NCI-H2029 treated with DMSO at 0.1 percent for 48 hours (cell line): ENCODE measurements at regions not wholly inside any gene's neighbourhood (a gene's known extent, or its start where the extent isn't known, plus 50 kb on each side); places are given as distances from the start of the nearest gene placed in this dataset.
A peak's percentile ranks its signal among the peaks of the same experiment; 100 is the strongest.

Experiments
- DNase-seq: peaks from one replicate; lab custom pipeline; 2025; lab: John Stamatoyannopoulos, UW

DNA sequence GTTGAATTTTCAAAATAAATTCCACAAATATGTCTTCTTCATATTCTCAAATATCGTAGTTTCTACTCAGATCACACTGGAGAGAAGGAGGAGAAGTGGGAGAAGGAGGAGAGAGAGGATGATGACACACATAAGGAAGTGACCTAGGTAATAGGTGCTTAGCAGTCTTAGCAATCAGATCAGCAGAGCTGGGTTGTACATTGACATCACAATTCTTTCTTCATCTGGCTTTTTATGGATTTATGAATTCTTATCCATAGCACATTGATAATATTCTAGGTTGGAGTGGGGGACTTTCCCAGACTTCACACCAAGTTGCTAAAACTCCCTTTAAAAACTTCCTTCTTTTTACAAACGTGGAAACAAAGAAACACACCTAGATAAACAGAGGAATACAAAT, 86.9 kb downstream of the FGF9 start:
- no peak for DNase-seq

DNA sequence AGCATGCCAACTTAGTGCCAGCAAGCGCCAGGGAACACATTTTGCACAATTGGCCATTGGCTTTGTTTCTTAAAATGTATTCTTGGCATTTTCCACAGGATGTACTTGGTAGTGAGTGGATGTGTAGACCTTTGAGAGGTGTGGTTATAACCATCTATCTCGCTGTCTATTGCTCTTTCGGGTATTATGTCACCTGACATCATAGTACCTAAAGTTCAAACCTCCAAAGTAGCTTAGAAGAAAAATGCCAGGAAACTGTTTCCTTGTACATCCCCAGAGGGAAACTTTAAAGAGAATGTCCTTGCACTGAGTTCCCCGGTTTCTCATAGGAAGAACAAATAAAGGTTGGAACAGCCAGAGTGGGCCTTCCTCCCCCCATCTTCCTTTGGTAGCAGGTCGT, 87.6 kb downstream of the FGF9 start:
- no peak for DNase-seq

DNA sequence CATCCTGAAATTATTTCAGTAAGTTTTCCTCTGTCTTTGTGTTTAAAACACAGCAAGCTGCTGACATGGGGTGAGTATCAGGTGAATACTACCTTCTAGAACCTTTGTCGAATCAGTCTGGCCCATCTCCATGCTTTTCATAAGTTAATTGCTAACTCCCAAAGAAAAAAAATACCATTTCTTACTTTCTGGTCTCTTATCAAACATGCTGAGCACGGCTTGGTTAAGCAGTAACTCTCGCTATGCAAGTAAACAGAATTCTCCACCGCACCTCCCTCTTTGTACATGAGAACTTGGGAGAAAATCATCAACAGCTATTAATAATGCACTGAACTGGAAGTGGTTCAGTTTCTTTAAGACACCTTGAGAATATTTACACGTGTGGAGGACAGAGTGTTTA, 88.6 kb downstream of the FGF9 start:
- no peak for DNase-seq

DNA sequence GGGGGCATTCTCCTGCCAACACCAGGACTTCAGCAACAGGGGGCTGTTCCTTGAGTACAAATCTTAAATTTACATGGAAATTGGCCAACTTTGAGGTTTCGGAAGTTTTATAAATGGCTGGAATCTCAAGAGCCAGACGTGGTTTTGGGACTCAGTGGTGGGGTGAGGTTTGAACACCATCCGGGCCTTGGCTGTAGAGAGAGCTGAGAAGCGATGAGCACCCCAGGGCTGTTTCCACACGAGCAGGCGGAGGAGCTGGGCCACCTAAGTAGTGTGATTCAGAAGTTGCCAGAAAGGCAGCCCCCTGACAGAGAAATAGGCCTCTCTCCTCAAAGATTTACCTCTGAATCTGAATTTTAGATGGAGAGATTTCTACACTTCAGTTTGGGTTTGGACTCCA, 89.0 kb downstream of the FGF9 start:
- DNase-seq, result no peak

DNA sequence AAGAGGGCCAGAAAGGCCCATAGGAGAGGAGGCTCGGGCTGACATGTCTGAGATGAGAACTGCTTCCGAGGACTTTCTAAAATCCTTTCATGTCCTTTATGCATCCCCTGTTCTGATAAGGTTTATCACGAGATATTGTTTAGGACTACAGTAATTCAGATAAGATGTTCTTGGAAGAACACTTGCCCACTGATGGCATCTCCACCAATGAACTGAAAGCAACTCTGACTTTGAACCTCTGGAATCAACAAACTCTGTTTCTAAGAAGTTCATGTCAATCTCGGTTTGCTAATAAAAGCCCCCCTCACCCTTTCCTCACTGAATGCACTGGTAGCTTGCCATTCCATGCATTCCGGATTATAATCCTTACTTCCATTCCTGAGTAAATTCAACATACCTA, 90.9 kb downstream of the FGF9 start:
- DNase-seq, result no peak

DNA sequence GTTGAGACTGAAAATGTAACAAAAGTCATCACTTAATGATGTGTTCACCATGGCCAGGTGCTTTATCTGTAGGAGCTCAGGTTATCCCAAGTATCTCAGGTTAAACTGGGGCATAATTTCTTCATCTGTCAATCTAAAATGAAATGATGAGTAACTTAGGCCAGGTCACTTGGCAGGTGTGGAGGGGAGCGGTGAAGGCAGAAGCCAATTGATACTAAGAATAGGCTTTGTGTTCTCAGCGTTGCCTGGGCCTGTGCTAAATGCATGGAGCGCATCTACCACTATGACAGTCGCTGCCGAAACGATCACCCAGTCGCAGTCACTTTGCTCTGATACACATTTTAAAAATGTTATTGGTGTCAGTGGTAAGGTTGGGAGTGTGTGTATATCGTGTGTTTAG, 91.6 kb downstream of the FGF9 start:
- DNase-seq, result no peak

DNA sequence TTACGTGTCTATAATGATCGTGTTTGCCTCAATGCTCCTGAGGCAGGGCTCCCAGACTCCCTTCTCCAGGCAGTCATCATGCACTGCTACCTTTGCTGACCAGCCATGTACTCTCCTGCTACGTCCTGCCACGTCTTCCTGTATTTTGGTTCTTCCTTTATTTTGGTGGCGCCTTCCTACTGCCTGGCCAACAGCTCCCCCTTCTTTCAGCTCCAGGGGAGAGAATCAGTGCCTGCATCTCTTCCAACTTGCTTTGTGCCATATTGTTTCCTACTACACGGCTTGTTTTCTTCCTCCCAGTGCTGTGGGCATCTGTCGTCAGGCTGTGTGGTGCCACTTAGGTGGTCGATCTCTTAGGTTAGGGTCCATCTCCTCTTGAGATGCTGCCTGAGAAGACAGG, 96.2 kb downstream of the FGF9 start:
- no peak for DNase-seq

DNA sequence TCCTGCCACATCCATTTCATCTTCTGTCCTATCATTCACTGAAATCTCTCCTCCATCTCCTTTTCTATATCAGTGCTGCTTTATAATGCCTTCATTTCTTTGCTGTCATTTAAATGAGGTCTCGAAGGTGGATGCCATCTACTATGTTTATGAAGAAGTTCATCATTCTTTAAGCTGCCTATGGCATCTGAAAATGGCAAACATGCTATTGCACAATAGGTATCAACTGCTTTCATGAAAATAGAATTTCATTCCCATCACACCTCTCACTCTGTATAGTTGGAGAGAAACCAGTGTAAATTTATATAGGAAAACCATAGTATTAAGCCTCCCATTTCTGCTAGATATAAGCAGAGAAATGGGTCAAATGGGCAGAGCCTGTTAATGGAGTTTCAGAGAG, 100.2 kb downstream of the FGF9 start:
- no peak for DNase-seq

DNA sequence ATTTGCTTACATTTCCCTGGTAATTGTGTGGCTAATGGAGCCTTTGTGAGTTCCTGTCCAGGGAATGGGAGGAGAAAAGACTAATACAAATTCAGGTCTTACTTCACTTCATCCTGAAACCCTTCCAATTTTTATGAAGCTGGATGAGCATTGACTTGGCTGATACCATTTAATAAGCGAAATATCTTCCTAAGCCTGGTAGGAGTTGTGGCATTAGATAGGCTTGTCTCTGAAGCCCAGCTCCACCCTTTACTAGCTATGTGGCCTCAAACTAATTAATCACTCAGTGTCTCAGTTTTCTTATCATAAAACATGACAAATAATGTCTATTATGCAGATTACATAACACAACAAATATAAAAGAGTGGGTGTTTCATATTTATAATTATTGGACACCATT, 106.3 kb downstream of the FGF9 start:
- no peak for DNase-seq

DNA sequence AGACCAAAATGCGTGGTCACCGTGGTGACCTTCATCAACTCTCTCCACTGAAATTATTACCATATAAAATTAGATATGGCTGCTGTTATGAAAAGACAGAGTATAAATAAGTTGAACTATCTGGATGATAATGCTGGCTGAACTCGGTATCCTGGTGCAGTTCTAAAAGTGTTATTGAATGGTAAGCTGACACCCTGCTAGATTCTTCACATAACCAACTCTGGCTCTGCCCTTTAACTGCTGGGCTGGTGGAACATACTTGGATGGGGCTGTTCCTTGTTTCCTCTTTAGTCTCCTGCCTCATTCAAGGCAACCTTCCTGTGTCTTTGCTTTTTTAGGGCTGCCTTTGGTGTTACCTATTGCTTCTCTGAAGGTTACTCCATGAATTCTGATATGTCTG, 106.9 kb downstream of the FGF9 start:
- DNase-seq, result no peak

DNA sequence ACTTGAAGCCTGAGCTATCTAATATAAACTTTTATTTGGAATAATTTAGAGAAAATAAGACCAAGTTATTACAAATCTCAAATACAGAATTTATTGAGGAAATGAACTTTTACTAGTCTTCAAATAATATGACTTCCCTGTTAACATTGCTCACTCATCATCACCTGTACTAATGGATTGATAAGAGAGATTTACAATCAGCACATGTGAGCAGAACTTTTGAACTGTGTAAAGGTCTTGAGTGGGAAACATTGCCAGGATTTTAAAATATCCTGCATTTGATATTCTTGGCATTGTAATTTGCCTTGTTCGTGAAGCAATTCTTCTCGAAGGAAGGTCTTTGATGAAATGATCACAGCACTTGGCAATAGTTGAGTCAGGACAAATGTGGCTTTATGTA, 111.9 kb downstream of the FGF9 start:
- no peak for DNase-seq

DNA sequence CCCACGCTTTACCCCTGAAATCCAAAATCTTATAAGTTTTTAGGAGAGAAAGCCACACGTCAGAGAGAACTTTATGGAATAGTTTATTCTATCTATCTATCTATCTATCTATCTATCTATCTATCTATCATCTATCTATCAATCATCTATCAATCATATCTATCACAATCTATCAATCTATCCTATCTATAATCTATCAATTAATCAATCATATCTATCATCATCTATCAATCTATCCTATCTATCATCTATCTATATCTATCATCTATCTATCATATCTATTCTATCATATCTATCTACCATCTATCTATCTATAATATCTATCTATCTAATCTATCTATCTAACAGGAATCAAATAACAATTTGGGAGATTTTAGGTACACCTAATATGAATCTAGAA, 115.1 kb downstream of the FGF9 start:
- no peak for DNase-seq

DNA sequence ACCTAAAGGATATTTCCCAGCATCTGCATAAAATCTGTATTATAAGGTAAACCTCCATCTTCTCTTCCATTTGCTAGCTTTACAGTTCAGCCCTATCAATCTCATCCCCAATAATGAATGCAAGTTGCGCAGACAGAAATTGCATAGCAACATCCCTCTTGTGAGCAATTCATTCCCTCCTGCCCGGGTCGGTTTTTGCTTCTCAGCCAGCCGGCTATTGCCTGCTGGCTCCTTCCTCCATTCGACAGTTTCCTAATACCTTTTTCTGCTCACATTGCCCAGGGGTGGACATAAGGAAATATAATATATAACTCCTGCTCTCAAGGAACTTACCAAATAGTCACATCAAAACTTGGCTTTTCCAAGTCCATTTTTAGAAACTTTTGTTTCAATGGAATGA, 125.2 kb downstream of the FGF9 start:
- DNase-seq, result no peak

DNA sequence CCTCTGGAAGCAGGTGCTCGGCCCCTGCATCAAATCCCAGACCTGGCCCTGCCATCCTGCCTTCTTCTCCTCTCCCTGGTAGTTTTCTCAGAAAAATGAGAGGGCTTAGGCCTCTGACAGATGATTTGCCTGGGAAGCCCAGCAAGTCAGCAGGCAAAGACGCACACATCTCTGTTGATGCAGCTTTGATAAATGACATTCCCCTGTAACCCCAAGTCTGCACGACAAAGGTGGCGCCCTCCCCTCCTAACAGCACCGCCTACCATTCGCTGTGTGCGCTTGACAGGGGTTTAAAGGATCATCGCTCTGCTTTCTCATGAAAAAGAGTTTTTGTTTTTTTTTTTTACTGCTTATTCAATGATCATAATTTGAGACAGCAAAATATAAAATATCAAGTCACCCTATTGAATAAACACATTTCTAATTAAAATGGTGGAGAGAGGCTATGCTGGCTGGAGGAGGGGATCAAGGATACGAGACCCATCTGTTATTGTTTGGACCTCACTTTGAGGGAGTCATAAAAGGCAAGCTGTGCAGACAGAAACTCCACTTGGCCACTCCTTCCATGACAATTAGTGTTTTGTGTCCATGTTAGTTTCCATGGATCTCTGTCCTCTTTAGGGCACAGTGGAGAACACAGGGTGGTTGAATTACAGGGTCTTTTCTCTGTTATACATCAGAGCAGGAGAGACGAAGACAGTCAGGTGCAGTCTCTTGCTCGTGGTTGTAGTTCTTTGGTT, 126.1 kb downstream of the FGF9 start:
- DNase-seq, result no peak

DNA sequence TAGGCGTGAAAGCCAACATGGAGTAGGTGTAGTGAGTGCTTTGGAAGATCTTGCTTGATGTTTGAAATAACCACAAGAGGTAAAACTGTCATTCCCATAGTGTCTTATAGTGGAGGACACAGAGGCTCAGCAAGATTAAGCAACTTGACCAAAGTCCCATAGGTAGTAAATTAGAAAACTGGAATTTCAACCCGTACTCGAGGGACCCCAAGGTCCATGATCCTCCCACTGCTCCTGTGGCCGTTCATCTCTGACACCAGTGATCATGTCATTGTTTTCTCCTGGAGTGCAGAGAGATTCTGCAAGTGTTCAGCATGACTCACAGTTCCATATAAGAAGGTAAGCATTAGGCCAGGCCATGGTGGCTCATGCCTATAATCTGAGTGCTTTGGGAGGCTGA, 126.9 kb downstream of the FGF9 start:
- DNase-seq, result no peak

DNA sequence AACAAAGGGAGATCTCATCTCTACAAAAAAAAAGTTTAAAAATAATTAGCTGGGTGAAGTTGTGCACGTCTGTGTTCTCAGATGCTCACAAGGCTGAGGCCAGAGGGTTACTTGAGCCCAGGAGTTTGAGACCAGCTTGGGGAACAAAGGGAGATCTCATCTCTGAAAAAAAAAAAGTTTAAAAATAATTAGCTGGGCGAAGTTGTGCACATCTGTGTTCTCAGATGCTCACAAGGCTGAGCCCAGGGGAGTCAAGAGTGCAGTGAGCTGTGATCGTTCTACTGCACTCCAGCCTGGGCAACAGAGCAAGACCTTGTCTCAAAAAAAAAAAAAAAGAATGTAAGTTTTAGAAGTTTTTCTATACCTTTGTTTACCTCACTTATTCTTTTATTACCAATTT, 127.3 kb downstream of the FGF9 start:
- DNase-seq, result no peak

DNA sequence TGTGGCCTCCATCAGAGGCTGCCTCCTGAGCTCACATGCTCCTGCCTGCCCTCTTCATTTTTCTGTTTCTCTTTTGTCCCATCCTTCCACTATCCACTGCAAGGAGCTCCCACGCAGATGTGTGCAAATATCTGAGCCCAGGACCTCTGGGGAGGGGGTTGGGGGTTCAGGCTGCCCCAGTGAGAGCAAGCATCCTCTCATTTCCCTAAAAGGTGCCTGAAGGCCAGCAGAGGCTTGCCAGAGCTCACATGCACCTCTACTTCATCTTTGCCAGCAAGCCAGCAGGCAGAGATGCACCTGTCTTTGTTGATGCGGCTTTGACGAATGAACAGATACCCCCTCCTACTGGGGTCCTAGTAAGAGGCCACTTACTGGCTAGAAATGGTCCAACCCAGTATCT, 128.8 kb downstream of the FGF9 start:
- DNase-seq, result no peak

DNA sequence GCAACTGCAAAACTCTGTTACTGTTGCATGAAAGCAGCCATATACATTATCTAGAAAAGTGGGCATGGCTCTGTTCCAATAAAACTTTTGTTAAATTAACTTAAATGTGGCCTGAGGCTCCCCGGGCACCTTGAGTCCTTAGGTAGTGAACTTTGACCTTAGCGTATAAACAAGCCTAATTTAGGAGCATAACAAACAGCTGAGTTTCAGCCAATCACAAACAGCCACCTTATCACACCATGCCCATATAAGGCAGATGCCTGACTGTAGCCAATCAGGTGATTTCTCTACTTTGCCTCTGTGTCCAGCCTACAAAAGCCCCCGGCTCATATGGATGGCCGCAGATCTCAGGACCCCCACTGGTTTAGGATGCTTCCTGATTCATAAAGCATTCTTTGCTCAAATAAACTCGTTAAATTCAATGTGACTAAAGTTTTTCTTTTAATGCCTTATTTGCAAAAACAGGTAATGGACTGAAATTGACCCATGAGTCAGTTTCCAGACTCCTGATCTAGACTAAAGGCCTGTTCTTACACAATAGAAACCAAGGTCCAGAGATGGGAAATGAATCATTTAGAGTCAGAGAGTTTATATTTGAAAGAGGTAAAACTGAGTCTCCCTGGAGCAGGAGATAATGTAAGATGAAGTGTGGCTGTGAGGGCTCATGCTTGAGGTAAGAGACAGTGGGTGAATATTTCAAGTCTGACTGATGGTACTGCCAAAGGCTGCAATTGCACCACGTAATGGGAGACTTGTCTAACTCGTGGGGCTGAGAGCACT, 130.2 kb downstream of the FGF9 start:
- DNase-seq, result no peak

DNA sequence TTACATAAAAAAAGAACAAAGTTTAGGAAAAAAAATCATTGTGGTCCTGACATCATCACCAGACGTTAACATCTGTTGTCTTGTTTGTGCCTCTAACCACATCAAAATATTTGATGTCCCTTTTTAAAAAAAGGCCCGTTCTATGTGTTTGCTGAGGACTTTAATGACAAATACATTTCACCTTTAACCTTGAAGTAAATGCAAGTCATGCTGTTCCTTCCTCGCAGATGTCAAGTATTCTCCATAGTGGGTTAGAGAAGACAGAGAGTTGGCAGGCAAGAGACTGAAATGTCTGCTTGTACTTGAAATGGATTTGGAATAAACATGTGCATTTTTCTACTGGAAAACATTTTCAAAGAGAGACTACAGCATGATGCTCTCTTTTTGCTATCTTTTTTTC, 134.9 kb downstream of the FGF9 start:
- no peak for DNase-seq

DNA sequence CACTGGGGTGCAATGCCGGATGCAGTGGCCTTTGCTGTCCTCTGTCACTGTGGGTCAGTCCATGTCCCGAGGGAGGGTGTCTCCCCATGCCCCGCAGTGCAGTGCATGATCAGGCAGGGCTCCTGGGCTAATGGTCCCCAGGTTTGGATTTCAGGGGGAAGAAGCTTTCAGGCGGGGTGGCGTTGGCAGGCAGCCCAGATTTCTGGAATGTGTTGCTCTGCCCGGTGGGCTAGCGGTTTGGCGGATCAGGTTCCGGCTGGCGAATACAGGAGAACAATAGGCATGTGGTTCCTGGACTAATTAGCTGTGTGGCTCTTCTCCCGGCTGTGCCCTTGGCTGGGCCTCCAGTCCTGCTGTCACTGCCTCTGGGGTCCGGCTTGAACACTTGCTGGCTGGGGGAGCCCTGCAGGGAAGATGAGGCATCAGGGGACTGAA, 141.3 kb downstream of the FGF9 start:
- DNase-seq, result peak; percentile 1

DNA sequence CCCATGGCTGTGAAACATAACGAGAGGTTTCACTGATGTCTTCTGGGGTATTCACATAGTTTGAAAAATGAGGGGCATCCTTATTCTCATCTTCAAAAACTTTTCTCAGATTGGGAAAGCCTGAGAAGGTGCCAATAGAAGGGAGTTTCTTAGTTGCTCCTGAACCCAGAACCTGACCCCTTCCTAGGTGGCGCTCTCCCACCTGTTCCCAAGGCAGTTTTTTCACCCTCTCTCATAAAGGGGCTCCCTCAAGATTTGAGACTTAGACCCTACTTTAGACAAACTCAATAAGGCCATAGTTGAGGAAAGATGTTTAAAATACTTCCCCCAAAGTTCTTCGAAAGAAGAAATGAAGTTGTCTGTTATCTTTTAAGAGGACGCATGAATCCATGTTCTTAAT, 142.2 kb downstream of the FGF9 start:
- DNase-seq, result no peak

DNA sequence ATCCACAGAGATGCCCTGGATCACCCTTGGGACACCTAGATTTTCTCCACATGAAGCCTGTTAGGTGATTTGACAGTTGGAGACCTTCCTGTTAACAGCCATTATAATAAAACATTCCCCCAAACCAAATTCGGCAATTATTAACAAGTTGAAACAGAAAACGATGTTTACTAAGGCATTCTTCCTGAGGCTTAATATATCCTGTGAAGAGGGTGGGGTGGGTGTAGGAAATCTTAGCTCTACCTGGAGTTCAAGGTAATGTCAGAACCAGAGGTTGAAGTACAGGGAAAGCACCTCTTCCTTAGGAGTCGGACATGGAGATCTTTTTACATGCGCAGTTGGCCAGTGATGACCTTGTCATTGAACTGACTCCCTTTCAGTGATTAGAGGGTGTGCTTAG, 143.0 kb downstream of the FGF9 start:
- DNase-seq, result no peak

DNA sequence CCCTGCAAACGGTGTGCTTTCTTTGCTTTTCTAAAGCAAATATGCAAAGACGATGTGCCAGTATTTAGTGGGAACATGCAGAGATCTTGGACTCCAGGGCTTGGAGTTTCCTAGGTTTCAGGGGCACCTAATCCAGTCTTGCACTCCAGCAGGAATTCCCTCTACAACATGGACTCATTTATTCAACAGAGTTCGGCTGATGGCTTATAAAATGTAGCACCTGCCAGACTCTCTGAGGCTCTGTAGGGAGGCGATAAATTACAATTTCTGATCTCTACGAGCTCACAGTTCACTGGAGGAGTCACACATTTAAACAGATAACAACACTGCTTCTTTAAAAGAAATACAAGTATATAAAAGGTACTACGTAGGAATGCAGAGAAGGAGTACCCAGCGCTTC, 143.7 kb downstream of the FGF9 start:
- no peak for DNase-seq

DNA sequence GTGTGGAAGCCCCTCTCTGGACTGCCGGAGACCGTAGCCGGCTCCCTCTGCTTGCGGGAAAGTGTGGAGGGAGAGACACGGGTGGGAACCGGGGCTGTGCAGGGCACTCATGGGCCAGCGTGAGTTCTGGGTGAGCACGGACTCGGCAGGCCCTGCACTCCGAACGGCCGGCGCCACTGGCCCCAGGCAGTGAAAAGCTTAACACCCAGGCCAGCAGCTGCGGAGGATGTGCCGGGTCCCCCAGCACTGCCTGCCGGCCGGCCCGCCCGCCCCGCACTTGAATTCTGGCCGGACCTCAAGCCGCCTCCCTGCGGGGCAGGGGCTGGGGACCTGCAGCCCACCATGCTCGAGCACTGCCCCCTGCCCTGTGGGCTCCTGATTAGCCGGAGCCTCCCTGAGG, 147.0 kb downstream of the FGF9 start:
- DNase-seq, result no peak
